Activated naive CD8-positive, alpha-beta T cell treated with anti-CD3 and anti-CD28 coated beads, Interleukin-2, amount 50 U/mL, for 24 hours (primary cell): ENCODE measurements at regions not wholly inside any gene's neighbourhood (a gene's known extent, or its start where the extent isn't known, plus 50 kb on each side); places are given as distances from the start of the nearest gene placed in this dataset.

Source experiments
- ATAC-seq: fragments of 150-1000 bp; cut with Tn5 transposase; one replicate; pipeline ENCODE4 v1.10.0; 2021
- DNase-seq: peaks from one replicate; pipeline ENCODE4 v3.0.0; 2021
- H3K27ac Mint-ChIP-seq: one replicate; pipeline ENCODE4 v1.8.0; 2021; ENCODE audit warnings: mild to moderate bottlenecking, mixed read lengths
- H3K27me3 Mint-ChIP-seq: one replicate; pipeline ENCODE4 v1.8.0; 2021; ENCODE audit warnings: mixed read lengths
- H3K36me3 Mint-ChIP-seq: one replicate; pipeline ENCODE4 v1.8.0; 2021; ENCODE audit warnings: low read depth, mixed read lengths
- H3K4me1 Mint-ChIP-seq: one replicate; pipeline ENCODE4 v1.8.0; 2021; ENCODE audit warnings: mixed read lengths
- H3K4me3 Mint-ChIP-seq: one replicate; pipeline ENCODE4 v1.8.0; 2021; ENCODE audit warnings: mild to moderate bottlenecking, moderate library complexity, mixed read lengths
- H3K9me3 Mint-ChIP-seq: one replicate; pipeline ENCODE4 v1.8.0; 2021; ENCODE audit warnings: mixed read lengths

GRCh38 chr2:195319112-195319460, 337.9 kb upstream of the SLC39A10 start:
- DNase-seq (no peak), ATAC-seq (no peak)
- H3K9me3 Mint-ChIP-seq, result no peaks in the 10 kb centered on the region
- no peak overlapping the region for H3K27ac Mint-ChIP-seq
- H3K4me3 Mint-ChIP-seq, result no peak overlapping the region
- no peaks in the 10 kb centered on the region for H3K27me3 Mint-ChIP-seq
- no peaks in the 10 kb centered on the region for H3K36me3 Mint-ChIP-seq
- H3K4me1 Mint-ChIP-seq, result peaks cover 2% of the 10 kb centered on the region

- Mint-ChIP-seq H3K27me3 (no peaks in the 10 kb centered on the region), H3K4me3 (no peak overlapping the region), H3K27ac (no peak overlapping the region), H3K9me3 (no peaks in the 10 kb centered on the region), H3K36me3 (no peaks in the 10 kb centered on the region), H3K4me1 (peaks cover 2% of the 10 kb centered on the region)
- ATAC-seq (no peak), DNase-seq (peak; percentile 42)
Measured at GRCh38 chr2:195318440-195319111, 338.4 kb upstream of the SLC39A10 start.

GRCh38 chr2:195317550-195317949, 339.5 kb upstream of the SLC39A10 start:
- Mint-ChIP-seq H3K4me3 (no peak overlapping the region), H3K4me1 (peaks cover 2% of the 10 kb centered on the region), H3K36me3 (no peaks in the 10 kb centered on the region), H3K27ac (no peak overlapping the region), H3K27me3 (no peaks in the 10 kb centered on the region), H3K9me3 (no peaks in the 10 kb centered on the region)
- DNase-seq (no peak), ATAC-seq (no peak)

GRCh38 chr2:195316486-195316885, 340.5 kb upstream of the SLC39A10 start:
- DNase-seq, result no peak
- peaks cover 2% of the 10 kb centered on the region for H3K4me1 Mint-ChIP-seq
- no peaks in the 10 kb centered on the region for H3K36me3 Mint-ChIP-seq
- no peak overlapping the region for H3K27ac Mint-ChIP-seq
- H3K4me3 Mint-ChIP-seq, result no peak overlapping the region
- H3K9me3 Mint-ChIP-seq, result no peaks in the 10 kb centered on the region
- no peaks in the 10 kb centered on the region for H3K27me3 Mint-ChIP-seq
- ATAC-seq, result no peak

GRCh38 chr2:195313962-195314361, 343.1 kb upstream of the SLC39A10 start:
- H3K4me3 Mint-ChIP-seq, result no peak overlapping the region
- DNase-seq, result no peak
- H3K9me3 Mint-ChIP-seq, result no peaks in the 10 kb centered on the region
- no peak for ATAC-seq
- H3K4me1 Mint-ChIP-seq, result peaks cover 2% of the 10 kb centered on the region
- H3K36me3 Mint-ChIP-seq, result no peaks in the 10 kb centered on the region
- no peaks in the 10 kb centered on the region for H3K27me3 Mint-ChIP-seq
- H3K27ac Mint-ChIP-seq, result no peak overlapping the region

- H3K4me1 Mint-ChIP-seq, result no peaks in the 10 kb centered on the region
- H3K27ac Mint-ChIP-seq, result no peak overlapping the region
- H3K27me3 Mint-ChIP-seq, result no peaks in the 10 kb centered on the region
- H3K4me3 Mint-ChIP-seq, result no peak overlapping the region
- H3K36me3 Mint-ChIP-seq, result no peaks in the 10 kb centered on the region
- DNase-seq, result no peak
- ATAC-seq, result no peak
- no peaks in the 10 kb centered on the region for H3K9me3 Mint-ChIP-seq
Measured at GRCh38 chr2:195312662-195313061, 344.4 kb upstream of the SLC39A10 start.

GRCh38 chr2:195308163-195308562, 348.9 kb upstream of the SLC39A10 start:
- Mint-ChIP-seq H3K36me3 (no peaks in the 10 kb centered on the region), H3K27ac (no peak overlapping the region), H3K27me3 (no peaks in the 10 kb centered on the region), H3K4me1 (no peaks in the 10 kb centered on the region), H3K9me3 (no peaks in the 10 kb centered on the region), H3K4me3 (no peak overlapping the region)
- ATAC-seq (no peak), DNase-seq (no peak)

- no peak overlapping the region for H3K27ac Mint-ChIP-seq
- H3K9me3 Mint-ChIP-seq, result no peaks in the 10 kb centered on the region
- no peaks in the 10 kb centered on the region for H3K36me3 Mint-ChIP-seq
- ATAC-seq (no peak), DNase-seq (no peak)
- H3K4me1 Mint-ChIP-seq, result no peaks in the 10 kb centered on the region
- H3K4me3 Mint-ChIP-seq, result no peak overlapping the region
- no peaks in the 10 kb centered on the region for H3K27me3 Mint-ChIP-seq
Measured at GRCh38 chr2:195307751-195308150, 349.3 kb upstream of the SLC39A10 start.

- H3K4me3 Mint-ChIP-seq, result no peak overlapping the region
- no peak overlapping the region for H3K27ac Mint-ChIP-seq
- no peaks in the 10 kb centered on the region for H3K36me3 Mint-ChIP-seq
- no peaks in the 10 kb centered on the region for H3K4me1 Mint-ChIP-seq
- H3K9me3 Mint-ChIP-seq, result no peaks in the 10 kb centered on the region
- no peak for ATAC-seq
- no peak for DNase-seq
- H3K27me3 Mint-ChIP-seq, result no peaks in the 10 kb centered on the region
Measured at GRCh38 chr2:195304310-195304709, 352.7 kb upstream of the SLC39A10 start.

- no peak overlapping the region for H3K4me3 Mint-ChIP-seq
- DNase-seq, result no peak
- no peaks in the 10 kb centered on the region for H3K36me3 Mint-ChIP-seq
- H3K27me3 Mint-ChIP-seq, result no peaks in the 10 kb centered on the region
- H3K4me1 Mint-ChIP-seq, result no peaks in the 10 kb centered on the region
- H3K27ac Mint-ChIP-seq, result no peak overlapping the region
- H3K9me3 Mint-ChIP-seq, result no peaks in the 10 kb centered on the region
- ATAC-seq, result no peak
Measured at GRCh38 chr2:195300631-195301030, 356.4 kb upstream of the SLC39A10 start.

- Mint-ChIP-seq H3K27me3 (no peaks in the 10 kb centered on the region), H3K36me3 (no peaks in the 10 kb centered on the region), H3K27ac (no peak overlapping the region), H3K4me1 (no peaks in the 10 kb centered on the region), H3K9me3 (no peaks in the 10 kb centered on the region), H3K4me3 (no peak overlapping the region)
- DNase-seq, result no peak
- ATAC-seq, result no peak
Measured at GRCh38 chr2:195299600-195299999, 357.4 kb upstream of the SLC39A10 start.

- H3K27me3 Mint-ChIP-seq, result no peaks in the 10 kb centered on the region
- no peak overlapping the region for H3K4me3 Mint-ChIP-seq
- H3K9me3 Mint-ChIP-seq, result no peaks in the 10 kb centered on the region
- H3K4me1 Mint-ChIP-seq, result no peaks in the 10 kb centered on the region
- DNase-seq (no peak), ATAC-seq (no peak)
- no peak overlapping the region for H3K27ac Mint-ChIP-seq
- H3K36me3 Mint-ChIP-seq, result no peaks in the 10 kb centered on the region
Measured at GRCh38 chr2:195296490-195296889, 360.5 kb upstream of the SLC39A10 start.

- Mint-ChIP-seq H3K27me3 (no peaks in the 10 kb centered on the region), H3K36me3 (no peaks in the 10 kb centered on the region), H3K9me3 (no peaks in the 10 kb centered on the region), H3K4me3 (no peak overlapping the region), H3K4me1 (no peaks in the 10 kb centered on the region), H3K27ac (no peak overlapping the region)
- no peak for DNase-seq
- no peak for ATAC-seq
Measured at GRCh38 chr2:195289081-195289480, 367.9 kb upstream of the SLC39A10 start.

GRCh38 chr2:195279840-195280427, 377.1 kb upstream of the SLC39A10 start:
- H3K9me3 Mint-ChIP-seq, result no peaks in the 10 kb centered on the region
- H3K27ac Mint-ChIP-seq, result no peak overlapping the region
- H3K4me3 Mint-ChIP-seq, result no peak overlapping the region

GRCh38 chr2:195270466-195271039, 386.5 kb upstream of the SLC39A10 start:
- no peak for DNase-seq
- no peaks in the 10 kb centered on the region for H3K36me3 Mint-ChIP-seq

More at GRCh38 chr2:195279840-195280427, 377.1 kb upstream of the SLC39A10 start:
- Mint-ChIP-seq H3K4me1 (no peaks in the 10 kb centered on the region), H3K27me3 (no peaks in the 10 kb centered on the region), H3K36me3 (no peaks in the 10 kb centered on the region)
- DNase-seq, result no peak
- ATAC-seq, result no peak

More at GRCh38 chr2:195270466-195271039, 386.5 kb upstream of the SLC39A10 start:
- Mint-ChIP-seq H3K27me3 (no peaks in the 10 kb centered on the region), H3K9me3 (no peaks in the 10 kb centered on the region), H3K4me3 (no peak overlapping the region), H3K4me1 (no peaks in the 10 kb centered on the region), H3K27ac (no peak overlapping the region)
- no peak for ATAC-seq
